ENCODE measurements at regions not wholly inside any gene's neighbourhood (a gene's known extent, or its start where the extent isn't known, plus 50 kb on each side); places are given as distances from the start of the nearest gene placed in this dataset.

- no peak for DNase-seq
- in situ Hi-C loops (cut with MboI; ENCODE audit: low pct_unique_long_range_greater_than_20kb, low sequenced_read_pairs) = no loop called here
Measured at GRCh38 chr16:79786389-79786788, 185.9 kb upstream of the MAF start.

DNA sequence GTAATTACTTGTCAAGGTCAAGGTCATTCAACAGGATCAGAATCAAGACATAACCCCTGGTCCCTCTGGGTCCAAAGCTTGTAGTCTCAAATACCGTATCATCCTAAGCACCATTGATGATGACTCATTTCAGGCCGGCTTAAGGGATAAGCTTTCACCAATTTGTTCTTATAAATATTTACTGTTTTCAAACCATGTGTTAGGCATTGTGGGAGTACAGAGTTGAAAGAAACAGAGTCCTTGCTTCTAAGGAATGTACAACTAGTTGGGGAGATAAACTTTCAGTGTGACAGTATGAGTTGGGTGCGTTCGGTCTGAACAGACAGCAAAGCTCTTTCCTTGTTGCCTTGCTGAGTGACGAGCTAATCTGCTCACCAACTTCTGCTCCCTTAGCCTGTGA is 183.5 kb upstream of the MAF start:
- in situ Hi-C loops (cut with MboI; ENCODE audit: low pct_unique_long_range_greater_than_20kb, low sequenced_read_pairs) = no loop called here
- no peak for DNase-seq

GRCh38 chr16:79777679-79778078 is 177.1 kb upstream of the MAF start:
- in situ Hi-C loops (cut with MboI; ENCODE audit: low pct_unique_long_range_greater_than_20kb, low sequenced_read_pairs) = no loop called here
- no peak for DNase-seq

GRCh38 chr16:79776243-79776847 is 175.8 kb upstream of the MAF start:
- no peak for DNase-seq

GRCh38 chr16:79772784-79773183 is 172.2 kb upstream of the MAF start:
- DNase-seq = no peak
- in situ Hi-C loops (cut with MboI; ENCODE audit: low pct_unique_long_range_greater_than_20kb, low sequenced_read_pairs) = no loop called here

More at GRCh38 chr16:79776243-79776847, 175.8 kb upstream of the MAF start:
- in situ Hi-C loops (cut with MboI; ENCODE audit: low pct_unique_long_range_greater_than_20kb, low sequenced_read_pairs) = no loop called here

GRCh38 chr16:79772048-79772447 is 171.5 kb upstream of the MAF start:
- in situ Hi-C loops (cut with MboI; ENCODE audit: low pct_unique_long_range_greater_than_20kb, low sequenced_read_pairs) = no loop called here
- no peak for DNase-seq

- peak; percentile 78 for DNase-seq
- in situ Hi-C loops (cut with MboI; ENCODE audit: low pct_unique_long_range_greater_than_20kb, low sequenced_read_pairs) = no loop called here
Measured at GRCh38 chr16:79770244-79771064, 169.9 kb upstream of the MAF start.

DNA sequence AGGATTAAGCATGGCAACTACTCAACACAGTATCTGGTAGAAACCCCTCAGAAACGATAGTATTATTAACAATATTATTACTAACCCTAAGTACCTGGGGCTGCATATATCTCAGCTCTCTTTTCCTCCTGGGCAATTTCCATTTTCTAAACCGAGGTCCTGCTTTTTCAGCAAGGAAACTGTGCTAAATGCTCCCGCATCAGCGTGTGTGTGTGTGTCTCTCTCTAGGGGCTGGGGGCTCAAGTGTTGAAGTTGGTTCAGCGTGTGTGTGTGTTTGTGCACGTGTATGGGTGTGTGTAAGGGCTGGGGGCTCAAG is 169.3 kb upstream of the MAF start:
- in situ Hi-C loops (cut with MboI; ENCODE audit: low pct_unique_long_range_greater_than_20kb, low sequenced_read_pairs) = no loop called here

DNA sequence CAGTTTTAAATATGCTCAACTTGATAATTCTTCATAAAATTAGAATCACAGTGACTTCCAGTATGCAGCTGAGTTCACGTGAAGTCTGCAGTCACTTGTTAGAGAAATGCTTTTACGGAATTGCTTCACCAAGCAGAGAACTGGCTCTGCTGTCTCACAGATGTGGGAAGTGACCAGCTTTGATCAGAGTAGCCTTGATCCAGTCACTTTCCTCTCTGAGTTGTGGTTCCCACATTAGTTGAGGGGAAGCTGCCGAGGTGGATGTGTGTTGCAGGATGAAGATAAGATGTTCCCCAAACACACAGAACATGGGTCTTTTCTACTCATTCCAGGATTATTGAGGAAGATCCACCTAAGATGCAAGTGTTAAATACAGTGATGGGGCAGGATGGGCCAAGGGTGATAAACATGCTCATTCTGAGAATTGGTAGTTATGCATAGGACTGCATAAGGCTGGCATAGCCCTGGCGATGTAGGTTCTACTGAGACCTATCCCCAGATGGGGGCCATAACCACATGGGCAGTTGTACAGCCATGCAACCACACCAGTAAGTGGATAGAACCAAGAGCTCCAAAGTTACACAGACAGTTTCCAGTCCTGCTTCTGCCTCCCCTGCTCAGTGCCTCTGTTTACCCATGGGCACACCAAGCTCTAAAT is 168.9 kb upstream of the MAF start:
- in situ Hi-C loops (cut with MboI; ENCODE audit: low pct_unique_long_range_greater_than_20kb, low sequenced_read_pairs) = no loop called here
- DNase-seq = no peak

More for the DNA sequence above, 169.3 kb upstream of the MAF start:
- no peak for DNase-seq

- in situ Hi-C loops (cut with MboI; ENCODE audit: low pct_unique_long_range_greater_than_20kb, low sequenced_read_pairs) = no loop called here
- DNase-seq = no peak
Measured at GRCh38 chr16:79768276-79768970, 167.9 kb upstream of the MAF start.

DNA sequence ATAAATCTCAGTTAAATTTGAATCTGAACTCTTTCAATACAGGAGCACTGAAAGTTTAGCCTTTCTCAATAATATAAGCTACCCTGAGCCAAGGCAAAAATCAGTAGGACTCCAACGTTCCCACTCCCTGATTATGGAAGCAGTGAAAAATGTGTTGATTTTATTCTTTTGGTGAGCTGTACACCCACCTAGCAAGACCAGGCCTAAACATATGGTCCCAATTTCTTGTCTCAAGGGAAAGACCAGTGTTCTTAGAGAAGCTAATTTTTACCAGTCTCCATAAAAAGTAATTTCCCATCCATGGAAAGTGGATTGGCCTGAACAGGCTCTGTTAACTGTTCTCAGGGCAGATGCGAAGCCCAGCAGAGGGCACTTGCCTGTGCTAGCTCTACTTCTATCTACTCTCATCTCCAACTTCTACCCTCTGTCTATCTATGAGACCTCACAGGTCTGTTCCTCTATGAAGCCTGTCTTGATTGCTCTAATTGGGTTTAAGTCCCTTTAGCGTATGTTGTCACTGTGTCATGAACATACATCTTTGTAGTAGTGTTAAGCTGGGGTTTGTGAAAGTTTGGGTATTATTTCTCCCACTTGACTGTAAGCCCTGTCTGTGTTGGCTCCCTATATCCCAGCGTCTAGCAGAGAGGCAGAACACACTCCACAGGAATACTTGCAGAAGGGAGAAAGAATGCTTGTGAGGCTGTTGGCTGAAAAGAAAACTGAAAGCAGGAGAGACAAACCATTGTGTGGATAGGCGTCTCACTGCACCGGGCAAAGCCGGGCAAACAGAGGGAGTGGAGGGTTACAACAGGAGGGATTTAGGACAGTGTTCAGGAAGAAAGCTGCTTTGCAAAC is 167.1 kb upstream of the MAF start:
- in situ Hi-C loops (cut with MboI; ENCODE audit: low pct_unique_long_range_greater_than_20kb, low sequenced_read_pairs) = no loop called here
- DNase-seq = no peak

DNA sequence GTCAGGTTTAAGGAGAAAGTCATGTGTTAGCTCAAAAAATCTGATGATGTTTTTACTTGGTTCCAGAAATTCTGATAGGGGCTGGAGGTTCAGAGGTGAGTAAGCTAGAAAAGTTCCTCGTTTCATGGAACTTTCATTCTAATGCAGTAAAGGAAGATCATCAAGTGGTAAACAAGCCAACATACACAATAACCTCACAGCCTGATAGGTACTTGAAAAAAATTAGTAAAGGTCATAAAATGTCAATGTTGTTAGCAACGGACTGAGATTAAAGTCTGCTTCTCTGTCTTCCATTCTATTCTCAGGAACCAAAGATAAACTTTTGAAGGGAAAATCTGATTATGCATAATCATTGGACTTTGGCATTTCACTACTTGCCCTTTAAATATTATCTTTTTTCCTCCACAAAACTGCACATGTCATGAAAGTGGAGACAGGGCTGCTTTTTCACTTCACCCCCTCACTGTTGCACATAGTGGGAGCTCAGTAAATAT is 165.4 kb upstream of the MAF start:
- in situ Hi-C loops (cut with MboI; ENCODE audit: low pct_unique_long_range_greater_than_20kb, low sequenced_read_pairs) = no loop called here
- DNase-seq = no peak

- no peak for DNase-seq
- in situ Hi-C loops (cut with MboI; ENCODE audit: low pct_unique_long_range_greater_than_20kb, low sequenced_read_pairs) = no loop called here
Measured at GRCh38 chr16:79765431-79765830, 164.9 kb upstream of the MAF start.

DNA sequence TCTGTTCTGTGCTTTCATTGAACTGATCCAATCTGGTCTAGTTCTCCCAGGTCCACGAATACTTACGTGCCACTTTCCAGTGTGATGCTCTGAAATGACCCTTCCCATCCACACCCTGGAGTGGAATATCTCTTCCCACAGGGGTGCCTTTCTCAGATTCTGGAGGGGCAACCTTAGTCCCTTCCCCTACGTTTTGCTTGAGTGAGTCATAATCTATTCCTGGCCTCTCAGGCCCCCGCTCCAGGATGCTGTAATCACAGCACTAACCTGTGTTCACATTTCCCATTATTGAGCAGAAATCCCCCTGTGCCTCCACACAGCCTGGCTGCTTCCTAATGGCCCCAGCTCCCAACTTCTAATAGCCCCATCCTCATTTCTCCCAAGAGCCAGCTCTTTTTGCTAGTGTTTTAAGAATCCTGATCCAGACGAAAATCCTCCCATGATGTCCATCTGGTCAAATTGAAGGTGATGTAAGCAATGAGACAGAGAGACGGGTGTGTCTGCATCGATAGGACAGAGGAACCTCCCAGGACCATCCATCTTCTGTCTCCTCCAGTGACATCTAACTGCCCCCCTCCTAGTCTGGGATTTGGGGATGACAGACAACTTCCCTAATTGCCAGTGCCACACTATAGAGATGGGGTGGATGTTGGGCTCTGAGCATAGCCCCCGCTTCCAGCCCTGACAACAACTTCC is 164.0 kb upstream of the MAF start:
- DNase-seq = no peak
- in situ Hi-C loops (cut with MboI; ENCODE audit: low pct_unique_long_range_greater_than_20kb, low sequenced_read_pairs) = no loop called here

- no peak for DNase-seq
- in situ Hi-C loops (cut with MboI; ENCODE audit: low pct_unique_long_range_greater_than_20kb, low sequenced_read_pairs) = no loop called here
Measured at GRCh38 chr16:79762217-79762616, 161.7 kb upstream of the MAF start.

- no peak for DNase-seq
- in situ Hi-C loops (cut with MboI; ENCODE audit: low pct_unique_long_range_greater_than_20kb, low sequenced_read_pairs) = no loop called here
Measured at GRCh38 chr16:79758615-79759346, 158.2 kb upstream of the MAF start.

- no peak for DNase-seq
- in situ Hi-C loops (cut with MboI; ENCODE audit: low pct_unique_long_range_greater_than_20kb, low sequenced_read_pairs) = no loop called here
Measured at GRCh38 chr16:79757968-79758367, 157.4 kb upstream of the MAF start.

DNA sequence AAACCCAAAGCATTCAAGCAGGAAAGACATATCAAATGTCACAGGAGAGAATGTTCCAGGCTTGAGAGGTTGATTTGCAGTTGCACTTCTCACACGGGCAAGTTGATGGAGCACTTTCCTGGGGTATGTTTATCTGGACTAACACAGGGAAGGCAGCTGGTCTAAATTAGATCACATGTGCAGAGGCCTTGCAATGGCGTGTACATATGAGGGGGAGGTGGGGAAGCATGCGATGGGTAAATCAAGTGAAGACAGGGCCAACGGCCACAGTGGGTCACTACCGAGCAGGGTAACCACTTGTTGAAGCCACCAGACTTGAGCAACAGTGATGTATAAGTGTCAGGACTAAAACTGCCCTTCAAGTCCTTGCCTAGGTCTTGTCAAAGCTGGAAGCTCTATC is 156.6 kb upstream of the MAF start:
- DNase-seq = no peak
- in situ Hi-C loops (cut with MboI; ENCODE audit: low pct_unique_long_range_greater_than_20kb, low sequenced_read_pairs) = no loop called here
